ENCODE measurements at regions not wholly inside any gene's neighbourhood (a gene's known extent, or its start where the extent isn't known, plus 50 kb on each side); places are given as distances from the start of the nearest gene placed in this dataset.

- Histone ChIP-seq H3K9me3 (ENCODE audit: control insufficient read depth in 1 of 2, insufficient read depth in 1 of 2, low read depth in 1 of 2, low read length in 2 of 2) (no peaks in the 10 kb centered on the region), H3K4me1 (ENCODE audit: control insufficient read depth in 1 of 2, insufficient read depth in 2 of 2, low read length in 2 of 2) (no peaks in the 10 kb centered on the region), H3K9ac (ENCODE audit: low read length) (no peak overlapping the region), H3K79me2 (ENCODE audit: insufficient read depth, low read length) (no peaks in the 10 kb centered on the region), H3K27ac (ENCODE audit: low read depth, low read length) (no peak overlapping the region), H3K9me2 (ENCODE audit: insufficient read depth) (no peaks in the 10 kb centered on the region), H2AFZ (ENCODE audit: low read depth, low read length, poor library complexity, severe bottlenecking) (peak overlapping the region; percentile 60), H4K20me1 (ENCODE audit: insufficient read depth) (no peaks in the 10 kb centered on the region), H3K27me3 (ENCODE audit: insufficient read depth, low read length) (no peaks in the 10 kb centered on the region), H3K4me3 (replicated peaks in 1 of 2; ENCODE audit: low read depth in 1 of 2, low read length in 2 of 2) (no peak overlapping the region), H3K4me2 (ENCODE audit: low read length) (no peak overlapping the region), H3K36me3 (ENCODE audit: control insufficient read depth in 1 of 2, insufficient read depth in 2 of 2, low read length in 2 of 2) (no peaks in the 10 kb centered on the region)
- no peak for ATAC-seq
- no peak for TF ChIP-seq SRF (IDR thresholded peaks at IDR 0.05; ENCODE audit: low read depth)
- TF ChIP-seq FOSL1 (IDR thresholded peaks at IDR 0.05; ENCODE audit: low read depth): peak; percentile 43; the same call in 1 of the 2 replicates
- DNase-seq (ENCODE audit: low read depth, low spot score): no peak
- RAD21 ChIA-PET (ENCODE audit: low non-redundant PET in 1 of 2, low total read pairs in 2 of 2, uncharacterized antibody in 2 of 2, unreplicated experiment in 2 of 2): no interaction called here
- POLR2A ChIA-PET: no interaction called here
- intact Hi-C loops (cut with micrococcal nuclease): no loop called here
- CTCF ChIA-PET: no interaction called here
- no TSS peak for BruUV-seq (replicated peaks)
Observed at GRCh38 chr1:195766709-195767108, 841.5 kb downstream of the KCNT2 start.

- Histone ChIP-seq H3K4me2 (ENCODE audit: low read length) (no peak overlapping the region), H3K9me3 (ENCODE audit: control insufficient read depth in 1 of 2, insufficient read depth in 1 of 2, low read depth in 1 of 2, low read length in 2 of 2) (no peaks in the 10 kb centered on the region), H3K27me3 (ENCODE audit: insufficient read depth, low read length) (no peaks in the 10 kb centered on the region), H4K20me1 (ENCODE audit: insufficient read depth) (no peaks in the 10 kb centered on the region), H3K9ac (ENCODE audit: low read length) (no peak overlapping the region), H3K27ac (ENCODE audit: low read depth, low read length) (no peak overlapping the region), H3K4me3 (replicated peaks in 1 of 2; ENCODE audit: low read depth in 1 of 2, low read length in 2 of 2) (no peak overlapping the region), H3K9me2 (ENCODE audit: insufficient read depth) (no peaks in the 10 kb centered on the region), H3K4me1 (ENCODE audit: control insufficient read depth in 1 of 2, insufficient read depth in 2 of 2, low read length in 2 of 2) (no peaks in the 10 kb centered on the region), H3K36me3 (ENCODE audit: control insufficient read depth in 1 of 2, insufficient read depth in 2 of 2, low read length in 2 of 2) (no peaks in the 10 kb centered on the region), H2AFZ (ENCODE audit: low read depth, low read length, poor library complexity, severe bottlenecking) (no peak overlapping the region), H3K79me2 (ENCODE audit: insufficient read depth, low read length) (no peaks in the 10 kb centered on the region)
- DNase-seq (ENCODE audit: low read depth, low spot score) (no peak), ATAC-seq (no peak)
- ChIA-PET CTCF (no interaction called here), POLR2A (no interaction called here), RAD21 (ENCODE audit: low non-redundant PET in 1 of 2, low total read pairs in 2 of 2, uncharacterized antibody in 2 of 2, unreplicated experiment in 2 of 2) (no interaction called here)
- BruUV-seq (replicated peaks): no TSS peak
- intact Hi-C loops (cut with micrococcal nuclease): no loop called here
- no peak for TF ChIP-seq POLR2AphosphoS5 (IDR thresholded peaks at IDR 0.05; ENCODE audit: low read depth, low read length)
- TF ChIP-seq ELF1 (IDR thresholded peaks at IDR 0.05; ENCODE audit: borderline replicate concordance, low read depth): no peak
- no peak for TF ChIP-seq ZBTB33 (IDR thresholded peaks at IDR 0.05; ENCODE audit: extremely low read depth, insufficient replicate concordance, low read length)
- TF ChIP-seq RAD21 (IDR thresholded peaks at IDR 0.05; ENCODE audit: low read depth): no peak
- TF ChIP-seq SRF (IDR thresholded peaks at IDR 0.05; ENCODE audit: low read depth): no peak
- no peak for TF ChIP-seq FOSL1 (IDR thresholded peaks at IDR 0.05; ENCODE audit: low read depth)
- TF ChIP-seq CTCF (IDR thresholded peaks at IDR 0.05 in 2 of 3, conservative IDR thresholded peaks at IDR 0.05 in 1 of 3; ENCODE audit: borderline replicate concordance in 1 of 3, insufficient read depth in 1 of 3, low read depth in 2 of 3, low read length in 2 of 3): no peak
- no peak for TF ChIP-seq TCF7L2 (IDR thresholded peaks at IDR 0.05; ENCODE audit: borderline replicate concordance, extremely low read depth, insufficient read depth, insufficient read length)
- no peak for TF ChIP-seq MAX (IDR thresholded peaks at IDR 0.05)
- TF ChIP-seq ZFX (IDR thresholded peaks at IDR 0.05): no peak
- no peak for TF ChIP-seq ZNF274 (IDR thresholded peaks at IDR 0.05; ENCODE audit: low read depth, low read length)
- no peak for TF ChIP-seq CBX3 (IDR thresholded peaks at IDR 0.05; ENCODE audit: low read depth)
- no peak for TF ChIP-seq SIN3A (IDR thresholded peaks at IDR 0.05; ENCODE audit: low read depth)
- TF ChIP-seq YY1 (IDR thresholded peaks at IDR 0.05; ENCODE audit: extremely low read depth, insufficient replicate concordance, low read depth, low read length): no peak
- TF ChIP-seq EGR1 (IDR thresholded peaks at IDR 0.05; ENCODE audit: low read depth): no peak
Observed at GRCh38 chr1:195765099-195765498, 843.1 kb downstream of the KCNT2 start.

Measured in HCT116 (cell line).